Mucosa of stomach (tissue), 1 donor: ENCODE measurements at regions not wholly inside any gene's neighbourhood (a gene's known extent, or its start where the extent isn't known, plus 50 kb on each side); places are given as distances from the start of the nearest gene placed in this dataset.

Experiments
- H3K27me3 ChIP-seq: one replicate; pipeline ENCODE4 v1.7.0; 2013; ENCODE audit warnings: mild to moderate bottlenecking, low read length; ENCODE audit not compliant: control insufficient read depth, insufficient read depth
- H3K36me3 ChIP-seq: one replicate; pipeline ENCODE4 v1.7.0; 2013; ENCODE audit warnings: low read length; ENCODE audit not compliant: control insufficient read depth, insufficient read depth
- H3K4me1 ChIP-seq: one replicate; pipeline ENCODE4 v1.7.0; 2013; ENCODE audit warnings: mild to moderate bottlenecking, low read length; ENCODE audit not compliant: control insufficient read depth, insufficient read depth
- H3K4me3 ChIP-seq: one replicate; pipeline ENCODE4 v1.7.0; 2013; ENCODE audit warnings: low read length
- H3K9ac ChIP-seq: one replicate; pipeline ENCODE4 v1.7.0; 2013; ENCODE audit warnings: mild to moderate bottlenecking, low read length, moderate library complexity
- H3K9me3 ChIP-seq: one replicate; pipeline ENCODE4 v1.7.0; 2013; ENCODE audit warnings: mild to moderate bottlenecking, low read length, moderate library complexity; ENCODE audit not compliant: control insufficient read depth
- donor health status: Pancreatic carcinoma.

GRCh38 chr15:58340176-58340575, 91.6 kb upstream of the LIPC start:
- Histone ChIP-seq H3K4me1 (no peaks in the 10 kb centered on the region), H3K9me3 (no peaks in the 10 kb centered on the region), H3K27me3 (no peaks in the 10 kb centered on the region), H3K9ac (no peak overlapping the region), H3K36me3 (no peaks in the 10 kb centered on the region), H3K4me3 (no peak overlapping the region)

GRCh38 chr15:58342508-58342907, 89.3 kb upstream of the LIPC start:
- no peak overlapping the region for H3K4me3 ChIP-seq
- no peaks in the 10 kb centered on the region for H3K9me3 ChIP-seq
- H3K27me3 ChIP-seq: no peaks in the 10 kb centered on the region
- no peak overlapping the region for H3K9ac ChIP-seq
- H3K36me3 ChIP-seq: no peaks in the 10 kb centered on the region
- H3K4me1 ChIP-seq: no peaks in the 10 kb centered on the region

- Histone ChIP-seq H3K27me3 (no peaks in the 10 kb centered on the region), H3K4me3 (no peak overlapping the region), H3K9ac (no peak overlapping the region), H3K36me3 (no peaks in the 10 kb centered on the region), H3K9me3 (no peaks in the 10 kb centered on the region), H3K4me1 (no peaks in the 10 kb centered on the region)
These were observed 87.3 kb upstream of the LIPC start for GRCh38 chr15:58344213-58345070.

GRCh38 chr15:58346361-58346760, 85.4 kb upstream of the LIPC start:
- Histone ChIP-seq H3K4me3 (no peak overlapping the region), H3K36me3 (no peaks in the 10 kb centered on the region), H3K9ac (no peak overlapping the region), H3K4me1 (no peaks in the 10 kb centered on the region), H3K27me3 (no peaks in the 10 kb centered on the region), H3K9me3 (no peaks in the 10 kb centered on the region)

GRCh38 chr15:58348095-58348812, 83.5 kb upstream of the LIPC start:
- no peak overlapping the region for H3K9ac ChIP-seq

GRCh38 chr15:58352026-58352929, 79.5 kb upstream of the LIPC start:
- Histone ChIP-seq H3K9ac (no peak overlapping the region), H3K36me3 (no peaks in the 10 kb centered on the region), H3K4me1 (no peaks in the 10 kb centered on the region), H3K4me3 (no peak overlapping the region), H3K27me3 (no peaks in the 10 kb centered on the region), H3K9me3 (no peaks in the 10 kb centered on the region)

More at GRCh38 chr15:58348095-58348812, 83.5 kb upstream of the LIPC start:
- Histone ChIP-seq H3K4me1 (no peaks in the 10 kb centered on the region), H3K27me3 (no peaks in the 10 kb centered on the region), H3K9me3 (no peaks in the 10 kb centered on the region), H3K36me3 (no peaks in the 10 kb centered on the region), H3K4me3 (no peak overlapping the region)

GRCh38 chr15:58355382-58355971, 76.3 kb upstream of the LIPC start:
- no peaks in the 10 kb centered on the region for H3K36me3 ChIP-seq
- no peak overlapping the region for H3K4me3 ChIP-seq
- no peak overlapping the region for H3K9ac ChIP-seq
- H3K27me3 ChIP-seq: no peaks in the 10 kb centered on the region
- no peaks in the 10 kb centered on the region for H3K4me1 ChIP-seq
- H3K9me3 ChIP-seq: no peaks in the 10 kb centered on the region

- Histone ChIP-seq H3K4me1 (no peaks in the 10 kb centered on the region), H3K9ac (no peak overlapping the region), H3K4me3 (no peak overlapping the region), H3K27me3 (no peaks in the 10 kb centered on the region), H3K36me3 (no peaks in the 10 kb centered on the region), H3K9me3 (no peaks in the 10 kb centered on the region)
These were observed 75.8 kb upstream of the LIPC start for GRCh38 chr15:58355973-58356372.

- Histone ChIP-seq H3K4me3 (no peak overlapping the region), H3K4me1 (no peaks in the 10 kb centered on the region), H3K9ac (no peak overlapping the region), H3K36me3 (no peaks in the 10 kb centered on the region), H3K9me3 (no peaks in the 10 kb centered on the region), H3K27me3 (no peaks in the 10 kb centered on the region)
These were observed 74.0 kb upstream of the LIPC start for GRCh38 chr15:58357529-58358476.

- H3K9me3 ChIP-seq: no peaks in the 10 kb centered on the region
- no peaks in the 10 kb centered on the region for H3K27me3 ChIP-seq
- H3K9ac ChIP-seq: no peak overlapping the region
- no peaks in the 10 kb centered on the region for H3K36me3 ChIP-seq
- H3K4me3 ChIP-seq: no peak overlapping the region
- H3K4me1 ChIP-seq: no peaks in the 10 kb centered on the region
These were observed 71.2 kb upstream of the LIPC start for GRCh38 chr15:58360421-58361090.
